Stimulated activated CD8-positive, alpha-beta memory T cell treated with anti-CD3 and anti-CD28 coated beads, Interleukin-4, amount 100 ng/mL, for 24 hours (primary cell): ENCODE measurements at regions not wholly inside any gene's neighbourhood (a gene's known extent, or its start where the extent isn't known, plus 50 kb on each side); places are given as distances from the start of the nearest gene placed in this dataset.
"Not testable (repeated sequence)": the region's sequence is repeated elsewhere in the genome, so short reads cannot be mapped to it uniquely, and the experiment has no call there.

Source experiments
- DNase-seq: peaks from one replicate; pipeline ENCODE4 v3.0.0-alpha.2; 2020; ENCODE audit warnings: low read depth

DNA sequence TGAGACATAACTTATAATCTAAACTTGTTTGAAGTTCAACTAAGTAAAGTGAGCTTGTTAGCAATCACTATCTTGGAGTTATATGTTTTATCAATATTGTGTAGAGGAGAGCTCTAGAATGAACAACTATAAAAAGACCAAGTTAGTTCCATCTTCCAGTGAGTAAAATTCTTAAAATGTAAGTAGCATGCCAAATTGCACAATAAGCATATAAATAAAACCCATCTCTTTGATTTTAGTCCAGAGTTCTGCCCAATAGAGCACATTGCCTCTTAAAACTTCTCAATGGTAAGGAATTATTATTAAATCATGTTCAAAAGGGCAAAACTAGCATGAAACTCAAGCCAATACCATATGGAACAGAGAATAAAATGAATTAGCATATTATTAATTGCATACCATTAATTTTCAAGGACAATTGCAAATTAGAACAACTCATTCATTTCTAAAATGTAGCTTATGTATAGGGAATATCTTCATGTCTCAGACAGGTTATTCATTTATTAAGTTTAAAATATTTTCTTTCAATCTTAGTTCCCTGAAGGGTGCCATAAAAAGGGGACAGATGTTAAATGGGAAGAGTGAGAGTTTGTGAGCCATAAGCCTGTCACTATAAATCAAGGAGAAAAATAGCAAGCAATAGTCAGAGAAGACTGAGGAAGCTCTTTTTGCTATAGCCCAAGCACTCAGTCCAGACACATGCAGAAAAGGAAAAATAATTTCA, 507.6 kb downstream of the CENPC start:
- DNase-seq = no peak

DNA sequence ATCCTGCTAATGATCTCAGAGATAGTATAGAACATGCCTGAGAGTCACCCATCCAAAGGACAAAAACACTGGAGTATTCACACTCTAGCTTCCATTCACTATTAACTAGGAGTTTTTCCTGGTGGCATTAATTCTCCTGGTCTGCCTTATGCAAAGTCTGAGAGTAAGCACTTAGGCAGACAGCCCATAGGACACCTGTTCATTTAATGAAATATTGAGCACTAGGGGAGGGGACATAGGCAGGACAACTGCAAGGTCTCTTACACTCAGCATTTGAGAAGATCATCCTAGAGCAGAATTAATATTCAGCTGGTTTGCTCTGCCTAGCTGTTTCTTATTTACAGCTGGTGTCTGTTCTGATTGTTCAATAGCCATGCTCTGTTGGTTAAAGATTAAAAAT, 508.5 kb downstream of the CENPC start:
- no peak for DNase-seq

DNA sequence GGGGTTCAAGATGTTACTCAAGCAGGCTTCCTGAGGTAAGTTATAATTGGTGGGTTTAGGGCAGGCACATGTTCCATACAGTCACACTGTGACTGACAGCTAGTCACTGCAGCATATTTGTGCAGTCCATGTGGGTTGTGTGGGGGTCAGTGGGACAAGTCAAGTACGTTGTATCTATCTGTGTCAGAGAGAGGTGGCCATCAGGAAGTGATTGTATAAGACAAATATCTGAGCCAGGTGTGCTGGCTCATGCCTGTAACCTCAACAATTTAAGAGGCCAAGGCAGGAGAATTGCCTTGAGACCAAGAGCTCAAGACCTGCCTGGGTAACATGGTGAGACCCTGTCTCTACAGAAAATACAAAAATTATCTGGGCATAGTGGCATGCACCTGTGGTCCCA, 509.3 kb downstream of the CENPC start:
- DNase-seq = no peak

DNA sequence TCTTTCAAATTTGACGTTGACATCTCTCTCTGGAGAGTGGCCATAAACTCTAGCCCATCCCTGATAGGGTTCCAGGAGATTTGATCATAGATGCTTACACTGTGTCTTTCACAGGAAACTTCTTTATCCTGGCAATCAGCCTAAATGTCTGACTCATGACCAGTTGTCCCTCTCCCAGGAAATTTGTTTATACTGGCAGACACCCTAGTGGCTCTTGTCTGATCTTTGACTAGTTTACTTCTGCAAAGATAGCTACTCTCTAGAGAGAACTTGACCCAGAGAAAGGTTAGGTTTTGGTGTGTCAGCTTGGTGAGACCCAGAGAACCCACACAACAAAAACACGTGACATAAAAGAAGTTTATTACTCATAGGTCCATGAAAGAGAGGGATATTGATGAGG, 509.8 kb downstream of the CENPC start:
- no peak for DNase-seq

DNA sequence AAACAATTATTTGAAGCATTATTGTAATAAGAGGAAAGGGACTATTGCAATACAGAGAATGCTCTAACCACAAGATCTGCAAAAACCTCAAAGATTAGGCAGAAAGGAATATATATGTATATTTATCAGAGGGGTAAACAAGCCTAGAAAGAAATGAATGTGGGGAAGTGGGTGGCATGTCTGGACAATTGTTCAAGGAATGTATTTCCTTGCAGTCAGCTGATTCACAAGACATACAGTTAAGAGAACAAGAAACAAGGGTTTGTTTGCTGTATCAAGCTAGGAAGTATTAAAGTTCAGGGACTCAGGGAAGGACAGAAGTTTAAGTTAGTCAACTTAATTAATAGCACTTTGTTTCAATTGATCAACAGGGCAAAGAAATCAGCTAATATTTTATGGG, 514.7 kb downstream of the CENPC start:
- no peak for DNase-seq

DNA sequence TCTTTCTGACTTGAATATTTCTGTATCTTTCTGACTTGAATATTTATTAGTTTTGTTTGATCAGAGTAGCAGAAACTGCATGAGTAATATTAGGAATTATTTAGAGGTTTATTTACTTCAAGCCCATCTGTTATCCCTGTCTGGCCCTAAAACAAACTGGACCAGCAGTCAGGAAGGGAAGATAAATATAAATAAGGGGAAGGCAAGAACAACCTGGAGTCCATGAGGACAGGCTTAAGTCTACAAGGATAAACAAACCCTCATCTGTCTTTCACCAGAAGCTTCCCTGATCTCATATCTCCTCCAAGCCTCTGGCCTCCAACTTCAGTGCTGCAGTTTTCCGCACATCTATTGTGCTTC, 524.9 kb downstream of the CENPC start:
- no peak for DNase-seq

DNA sequence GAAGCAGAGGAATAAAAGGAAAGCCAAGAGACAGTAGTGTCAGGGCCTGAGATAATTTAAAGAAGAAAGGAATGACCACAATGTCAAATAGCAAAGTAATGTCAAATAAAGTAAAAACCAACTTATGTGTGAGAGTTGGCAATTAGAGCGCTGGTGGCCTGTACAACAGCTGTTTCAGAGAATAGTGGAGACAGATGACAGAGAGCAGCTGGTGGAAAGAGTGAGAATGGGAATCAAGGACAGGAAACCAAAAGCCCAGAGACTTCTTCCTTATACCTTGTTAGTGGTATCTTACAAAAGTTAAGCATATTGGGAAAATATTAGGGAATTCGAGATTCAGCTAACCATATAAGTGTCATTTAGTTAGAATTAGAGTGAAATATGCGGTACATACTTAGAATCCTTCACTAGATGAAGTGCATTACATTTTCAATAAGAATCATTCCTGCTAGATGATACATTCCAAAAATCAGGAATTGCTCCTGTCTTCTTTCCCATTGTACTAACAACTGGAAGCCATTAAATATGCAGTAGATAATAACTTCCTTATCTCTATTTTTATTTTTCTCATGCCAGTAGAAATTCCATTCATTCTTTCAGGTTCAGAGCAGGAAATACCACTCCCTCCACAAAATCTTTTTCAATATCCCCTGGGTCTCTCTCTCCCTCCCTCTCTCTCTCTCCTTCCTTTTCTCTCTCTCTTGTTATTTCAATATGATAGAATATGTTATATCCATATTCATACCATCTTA, 525.4 kb downstream of the CENPC start:
- no peak for DNase-seq

DNA sequence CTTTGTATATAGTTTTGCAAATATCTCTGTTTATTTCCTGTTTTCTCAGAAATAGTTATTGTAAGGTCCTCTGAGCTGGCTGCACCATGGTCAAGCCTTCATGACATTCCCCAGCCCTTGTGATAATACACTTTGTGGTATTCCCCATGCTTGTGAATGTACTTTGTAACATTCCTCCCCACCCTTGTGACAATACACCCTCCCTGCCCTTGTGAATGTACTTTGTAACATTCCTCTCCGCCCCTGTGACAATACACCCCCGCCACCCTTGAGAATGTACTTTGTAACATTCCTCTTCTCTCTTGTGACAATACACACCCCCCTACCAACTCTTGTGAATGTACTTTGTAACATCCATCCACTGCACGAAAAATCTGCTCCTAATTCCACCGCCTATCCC, 530.7 kb downstream of the CENPC start:
- DNase-seq = no peak

DNA sequence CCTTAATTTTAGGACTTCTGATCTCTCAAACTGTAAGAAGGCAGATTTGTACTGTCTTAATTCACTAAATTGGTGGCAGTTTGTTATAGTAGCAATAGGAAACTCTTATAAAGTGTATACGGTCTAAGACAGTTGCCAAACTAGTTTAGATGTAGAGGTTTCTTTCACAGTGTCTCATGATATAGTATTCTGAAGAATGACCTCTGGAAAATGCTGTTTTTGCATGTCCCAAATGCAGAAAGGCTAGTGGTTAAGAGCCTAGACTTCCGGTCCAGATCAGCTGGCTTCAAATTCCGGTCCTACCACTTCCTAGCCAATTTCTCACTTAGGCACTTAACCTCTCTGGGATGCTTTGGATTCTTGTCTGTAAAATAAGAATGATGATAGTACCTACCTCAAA, 538.5 kb downstream of the CENPC start:
- no peak for DNase-seq

DNA sequence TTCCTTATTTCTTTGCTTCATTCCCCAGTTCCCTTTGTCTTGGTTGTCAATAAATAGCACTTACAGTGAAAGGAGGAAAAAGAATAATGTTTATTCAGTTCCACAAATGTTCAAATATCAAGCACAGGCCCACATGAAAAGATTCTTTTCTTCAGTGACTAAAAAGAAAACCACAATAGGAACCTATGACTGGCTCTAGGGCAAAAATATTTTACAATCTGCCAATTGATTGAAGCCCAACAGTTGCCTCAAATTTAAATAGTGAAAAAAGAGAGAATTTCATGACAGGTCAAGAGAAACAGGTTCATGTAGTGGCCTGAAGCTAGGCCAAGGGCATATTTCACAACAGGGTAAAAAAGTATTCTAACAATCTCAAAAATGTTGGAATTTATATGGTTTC, 553.8 kb downstream of the CENPC start:
- DNase-seq = no peak

DNA sequence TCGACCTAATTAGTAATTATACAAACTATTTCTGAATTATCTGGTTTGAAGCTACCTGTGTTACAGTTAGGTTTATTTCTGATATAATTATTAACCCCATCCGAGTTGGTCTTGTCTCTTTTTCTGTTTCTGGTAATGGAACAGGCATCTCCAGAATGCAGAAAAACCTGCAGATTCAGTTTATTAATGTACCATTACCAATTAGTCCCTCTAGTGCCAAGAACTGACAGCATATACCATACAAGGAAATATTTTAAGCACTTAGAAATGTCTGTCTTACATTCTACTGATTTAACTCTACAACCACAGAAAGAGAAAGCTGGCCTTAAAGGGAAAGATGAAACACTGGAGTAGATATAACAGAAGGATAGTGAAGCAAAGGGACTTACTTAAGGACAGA, 570.6 kb downstream of the CENPC start:
- no peak for DNase-seq

DNA sequence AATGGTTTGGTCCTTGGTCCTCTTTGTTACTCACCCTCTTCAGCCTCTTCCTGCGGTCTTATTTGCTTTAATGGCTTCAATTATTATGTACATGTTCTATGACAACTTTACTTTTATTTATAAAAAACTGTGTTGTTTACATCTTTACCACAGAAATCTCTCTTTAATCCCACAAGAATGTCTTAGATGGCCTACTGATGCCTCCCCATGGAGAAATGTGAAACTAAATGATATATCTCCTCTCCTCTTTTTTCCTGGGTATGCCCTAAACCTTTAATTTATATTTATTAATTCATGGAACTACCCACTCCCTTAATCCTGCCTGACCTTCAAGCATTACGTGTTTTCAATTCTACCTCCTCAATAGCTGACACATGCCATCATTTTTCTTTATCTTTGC, 573.2 kb downstream of the CENPC start:
- DNase-seq = no peak

DNA sequence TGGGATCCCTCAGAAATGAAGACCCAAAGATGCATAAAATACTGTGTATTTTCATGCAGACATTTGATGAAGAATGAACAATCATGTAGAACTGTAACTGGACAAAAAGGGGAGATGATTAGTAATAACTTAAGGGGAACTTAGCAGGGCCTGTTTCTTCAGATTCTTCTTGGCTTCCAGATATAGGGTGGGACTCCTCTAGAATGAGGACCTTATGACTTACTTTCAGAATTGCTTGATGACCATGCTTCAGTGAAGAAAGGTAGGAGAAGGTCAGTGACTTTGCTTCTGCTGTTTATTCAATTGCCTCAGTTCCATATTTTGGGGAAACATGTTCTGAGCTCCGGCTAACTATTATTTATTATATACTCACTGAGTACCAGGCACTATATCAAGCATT, 580.8 kb downstream of the CENPC start:
- no peak for DNase-seq

DNA sequence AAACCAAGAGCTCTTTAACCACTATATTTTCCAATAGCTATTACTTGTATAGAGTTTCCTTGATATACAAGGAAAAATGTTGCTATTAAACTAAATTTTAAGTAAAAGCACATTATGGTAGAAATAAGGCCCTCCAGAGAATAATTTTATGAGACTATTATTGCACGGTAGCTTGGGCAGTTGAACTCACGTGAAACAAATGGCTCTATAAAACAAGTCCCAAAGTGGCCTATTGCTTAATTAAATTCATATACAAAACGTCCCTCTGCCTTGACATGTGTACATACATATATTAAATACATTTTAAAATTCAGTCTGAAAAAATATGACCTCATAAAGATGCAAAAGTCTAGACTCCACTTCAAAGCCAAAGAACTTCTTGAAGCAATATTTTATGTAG, 582.2 kb downstream of the CENPC start:
- no peak for DNase-seq

DNA sequence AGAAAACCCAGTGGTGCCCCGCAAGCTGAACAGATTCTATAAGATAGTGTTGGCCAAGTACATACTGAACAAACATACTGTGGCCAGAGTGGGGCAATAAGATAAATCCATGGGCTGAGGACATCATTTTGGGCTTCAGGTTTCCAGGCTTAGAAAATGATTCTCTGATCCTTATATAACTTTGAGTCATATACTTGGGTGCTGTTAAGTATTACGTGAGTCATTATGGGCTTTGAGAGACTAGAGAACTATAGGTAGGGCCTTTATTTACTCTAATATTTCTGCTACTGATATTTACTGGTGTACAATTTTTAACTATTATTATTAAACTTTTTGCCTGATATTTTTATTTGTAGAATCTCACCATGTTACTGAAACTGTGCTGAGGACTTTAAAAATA, 586.1 kb downstream of the CENPC start:
- no peak for DNase-seq

DNA sequence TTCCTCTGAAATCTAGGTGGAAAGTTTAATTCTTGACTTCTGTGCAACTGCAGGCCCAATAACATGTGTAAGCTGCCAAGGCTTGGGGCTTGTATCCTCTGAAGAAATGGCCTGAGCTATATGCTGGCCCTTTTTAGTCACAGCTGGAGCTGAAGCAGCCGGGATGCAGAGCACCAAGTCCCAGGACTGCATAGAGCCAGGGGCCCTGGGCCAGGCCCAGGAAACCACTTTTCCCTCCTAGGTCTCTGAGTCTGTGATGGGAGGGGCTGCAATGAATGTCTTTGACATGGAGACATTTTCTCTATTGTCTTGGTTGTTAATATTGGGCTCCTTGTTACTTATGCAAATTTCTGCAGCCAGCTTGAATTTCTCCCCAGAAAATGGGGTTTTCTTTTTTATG, 588.5 kb downstream of the CENPC start:
- DNase-seq = no peak

DNA sequence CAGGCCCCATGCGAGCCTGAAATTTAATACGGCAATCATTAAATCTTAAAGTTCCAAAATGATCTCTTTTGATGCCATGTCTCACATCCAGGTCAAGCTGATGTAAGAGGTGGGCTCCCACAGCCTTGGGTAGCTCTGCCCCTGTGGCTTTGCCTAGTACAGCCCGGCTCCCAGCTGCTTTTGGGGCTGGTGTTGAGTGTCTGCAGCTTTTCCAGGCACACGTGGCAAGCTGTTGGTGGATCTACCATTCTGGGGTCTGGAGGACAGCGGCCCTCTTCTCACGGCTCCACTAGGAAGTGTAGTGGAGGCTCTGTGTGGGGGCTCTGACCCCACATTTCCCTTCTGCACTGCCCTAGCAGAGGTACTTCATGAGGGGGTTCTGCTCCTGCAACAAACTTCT, 588.9 kb downstream of the CENPC start:
- no peak for DNase-seq

DNA sequence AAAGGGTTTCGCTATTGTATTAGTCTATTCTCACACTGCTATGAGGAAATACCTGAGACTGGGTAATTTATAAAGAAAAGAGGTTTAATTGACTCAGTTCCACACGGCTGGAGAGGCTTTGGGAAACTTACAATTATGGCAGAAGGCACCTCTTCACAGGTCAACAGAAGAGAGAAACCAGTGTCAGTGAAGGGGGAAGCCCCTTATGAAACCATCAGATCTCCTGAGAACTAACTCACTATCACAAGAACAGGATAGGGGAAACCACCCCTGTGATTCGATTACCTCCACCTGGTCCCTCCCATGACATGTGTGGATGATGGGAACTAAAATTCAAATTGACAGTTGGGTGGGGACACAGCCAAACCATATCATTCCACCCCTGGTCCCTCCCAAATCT, 589.5 kb downstream of the CENPC start:
- no peak for DNase-seq

DNA sequence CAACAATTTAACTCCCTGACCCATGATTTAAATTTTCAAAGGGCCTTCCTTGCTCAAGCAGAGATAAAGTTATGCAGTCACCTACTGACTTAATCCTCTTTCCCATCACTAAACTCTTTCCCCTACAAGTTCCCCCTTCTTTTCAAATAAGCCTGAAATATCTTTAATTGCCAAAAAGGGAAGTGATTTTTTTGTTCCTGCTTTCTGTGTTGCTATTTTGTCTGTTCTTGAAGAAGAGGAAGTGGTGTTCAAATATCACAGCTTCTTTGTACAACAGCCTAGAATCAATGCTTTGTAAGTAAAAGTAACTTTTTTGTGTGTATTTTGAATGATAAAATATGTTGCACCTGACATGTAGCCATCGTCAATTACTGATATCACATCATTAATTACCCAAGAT, 595.9 kb downstream of the CENPC start:
- no peak for DNase-seq

DNA sequence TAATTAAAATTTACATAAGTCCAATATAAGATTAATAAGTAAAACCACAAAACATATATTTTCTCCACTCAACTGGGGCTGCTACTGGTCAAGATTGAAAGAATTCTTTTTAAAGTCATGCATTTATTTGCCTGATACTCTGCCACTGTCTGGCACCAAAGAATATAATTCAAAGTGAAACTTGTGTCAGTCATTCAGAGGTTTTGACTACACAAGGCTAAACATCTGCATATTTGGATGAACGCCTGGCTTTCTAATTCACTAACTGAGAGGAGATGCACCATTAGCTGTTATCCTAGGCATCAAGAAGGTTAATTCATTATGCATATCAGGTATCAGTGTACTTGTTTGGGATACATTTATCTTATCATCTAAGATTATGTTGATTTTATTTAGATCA, 598.5 kb downstream of the CENPC start:
- no peak for DNase-seq

DNA sequence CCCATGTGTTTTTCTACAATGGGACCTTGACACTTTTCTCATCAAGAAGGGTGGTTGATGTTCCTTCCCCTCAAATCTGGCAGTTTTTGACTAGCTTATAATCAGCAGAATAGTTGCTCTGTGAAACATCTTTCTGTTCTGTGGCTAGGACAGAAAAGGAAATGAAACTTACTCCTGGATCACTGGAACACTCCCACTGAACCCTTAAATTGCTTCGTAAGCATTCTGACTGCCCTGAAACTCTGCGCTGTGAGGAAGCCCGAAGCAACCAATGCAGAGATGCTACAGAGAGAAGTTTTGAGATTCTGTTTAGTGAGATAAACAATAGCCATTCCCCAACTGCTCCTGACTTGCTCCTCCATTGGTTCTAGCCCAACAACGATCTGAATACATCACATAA, 602.2 kb downstream of the CENPC start:
- DNase-seq = no peak

DNA sequence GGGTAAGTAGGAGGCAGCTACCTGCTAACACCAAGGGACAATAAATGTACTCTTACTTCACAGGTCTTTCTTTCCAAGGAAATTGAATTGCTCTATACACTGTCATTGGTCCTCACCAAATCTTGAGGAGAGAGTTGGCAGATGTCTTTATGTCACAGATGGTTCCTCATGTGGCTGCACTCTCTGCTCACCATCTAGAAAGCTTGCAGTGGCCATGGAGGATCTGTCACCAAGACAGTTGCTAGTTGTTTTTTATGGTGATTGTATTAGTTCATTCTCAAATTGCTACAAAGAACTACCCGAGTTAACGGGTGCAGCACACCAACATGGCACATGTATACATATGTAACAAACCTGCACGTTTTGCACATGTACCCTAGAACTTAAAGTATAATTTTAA, 613.3 kb downstream of the CENPC start:
- not testable (repeated sequence) for DNase-seq

DNA sequence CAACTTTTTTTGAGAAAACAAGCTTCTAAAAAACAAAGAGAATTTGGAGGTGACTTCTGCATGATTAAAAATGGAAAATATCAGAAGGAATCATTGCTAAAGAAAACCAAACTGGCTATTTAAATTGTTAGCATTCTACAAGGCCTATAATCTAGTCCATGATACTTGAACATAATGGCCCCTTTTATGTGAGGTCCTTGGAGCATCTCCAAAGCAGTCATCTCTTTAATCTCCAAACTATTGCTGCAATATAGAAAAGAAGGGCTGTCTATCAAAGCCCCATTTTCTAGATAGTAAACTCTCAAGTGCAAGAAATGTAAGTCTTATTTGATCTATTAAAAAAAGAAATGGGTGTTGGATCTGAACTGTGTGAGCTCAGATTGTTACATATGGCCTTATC, 615.1 kb downstream of the CENPC start:
- no peak for DNase-seq

DNA sequence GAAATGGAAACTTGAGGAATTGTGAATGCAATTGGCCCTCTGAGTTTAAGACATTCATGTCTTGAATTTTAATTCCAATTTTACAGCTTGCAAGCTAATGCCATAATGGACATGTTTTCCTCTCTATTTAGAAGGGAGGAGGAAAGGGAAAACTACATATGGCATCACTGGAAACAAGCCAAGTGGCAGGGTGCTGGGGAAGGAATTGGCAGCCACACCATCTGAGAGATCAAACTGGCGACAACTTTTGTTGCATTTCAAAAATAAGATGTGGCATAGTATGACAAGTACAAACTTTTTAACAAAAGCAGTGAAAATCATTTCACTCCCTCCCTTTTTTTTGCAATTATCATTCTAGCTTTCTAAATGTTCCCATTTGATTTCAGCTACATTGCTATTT, 615.6 kb downstream of the CENPC start:
- DNase-seq = no peak
